ENCODE measurements at regions not wholly inside any gene's neighbourhood (a gene's known extent, or its start where the extent isn't known, plus 50 kb on each side); places are given as distances from the start of the nearest gene placed in this dataset.

- no peak for DNase-seq
- Mint-ChIP-seq H3K27ac (ENCODE audit: unreplicated experiment) (no peak overlapping the region), H3K4me1 (ENCODE audit: low read depth, unreplicated experiment) (peaks cover 5% of the 10 kb centered on the region), H3K27me3 (ENCODE audit: insufficient read depth, unreplicated experiment) (no peaks in the 10 kb centered on the region), H3K9me3 (ENCODE audit: unreplicated experiment) (no peaks in the 10 kb centered on the region), H3K4me3 (ENCODE audit: unreplicated experiment) (no peak overlapping the region), H3K36me3 (ENCODE audit: insufficient read depth, unreplicated experiment) (no peaks in the 10 kb centered on the region)
- Histone ChIP-seq H3K9me3 (no peaks in the 10 kb centered on the region), H3K36me3 (ENCODE audit: control insufficient read depth, insufficient read depth, low read length) (no peaks in the 10 kb centered on the region), H3K4me1 (peaks cover 15% of the 10 kb centered on the region), H3K4me3 (ENCODE audit: low read depth, low read length) (no peak overlapping the region), H3K27me3 (replicated peaks; ENCODE audit: control insufficient read depth, insufficient read depth, low read length) (no peaks in the 10 kb centered on the region)
- BruUV-seq (replicated peaks): no TSS peak
- intact Hi-C loops (cut with micrococcal nuclease; ENCODE audit: unreplicated experiment): no loop called here
- POLR2A ChIA-PET: no interaction called here
- no peak for TF ChIP-seq CTCF (IDR thresholded peaks at IDR 0.05; ENCODE audit: insufficient read depth in 1 of 2, low read depth in 1 of 2, low read length in 1 of 2, severe bottlenecking in 1 of 2, unreplicated experiment in 1 of 2)
- CTCF ChIA-PET: no interaction called here
Observed at GRCh38 chr5:100691085-100691484, 155.9 kb downstream of the FAM174A start.

GRCh38 chr5:100691548-100691947 lies 156.4 kb downstream of the FAM174A start:
- POLR2A ChIA-PET: no interaction called here
- Histone ChIP-seq H3K4me3 (ENCODE audit: low read depth, low read length) (no peak overlapping the region), H3K4me1 (peaks cover 15% of the 10 kb centered on the region), H3K36me3 (ENCODE audit: control insufficient read depth, insufficient read depth, low read length) (no peaks in the 10 kb centered on the region), H3K9me3 (no peaks in the 10 kb centered on the region), H3K27me3 (replicated peaks; ENCODE audit: control insufficient read depth, insufficient read depth, low read length) (no peaks in the 10 kb centered on the region)
- H3K27ac Mint-ChIP-seq (ENCODE audit: unreplicated experiment): no peak overlapping the region
- no peak for TF ChIP-seq CTCF (IDR thresholded peaks at IDR 0.05; ENCODE audit: insufficient read depth in 1 of 2, low read depth in 1 of 2, low read length in 1 of 2, severe bottlenecking in 1 of 2, unreplicated experiment in 1 of 2)
- CTCF ChIA-PET: no interaction called here
- no peaks in the 10 kb centered on the region for H3K9me3 Mint-ChIP-seq (ENCODE audit: unreplicated experiment)
- H3K4me3 Mint-ChIP-seq (ENCODE audit: unreplicated experiment): no peak overlapping the region
- no peak for DNase-seq
- BruUV-seq (replicated peaks): no TSS peak
- no peaks in the 10 kb centered on the region for H3K27me3 Mint-ChIP-seq (ENCODE audit: insufficient read depth, unreplicated experiment)
- intact Hi-C loops (cut with micrococcal nuclease; ENCODE audit: unreplicated experiment): no loop called here
- H3K4me1 Mint-ChIP-seq (ENCODE audit: low read depth, unreplicated experiment): peaks cover 5% of the 10 kb centered on the region
- no peaks in the 10 kb centered on the region for H3K36me3 Mint-ChIP-seq (ENCODE audit: insufficient read depth, unreplicated experiment)

- POLR2A ChIA-PET: no interaction called here
- Mint-ChIP-seq H3K36me3 (ENCODE audit: insufficient read depth, unreplicated experiment) (no peaks in the 10 kb centered on the region), H3K27me3 (ENCODE audit: insufficient read depth, unreplicated experiment) (no peaks in the 10 kb centered on the region), H3K4me3 (ENCODE audit: unreplicated experiment) (no peak overlapping the region), H3K9me3 (ENCODE audit: unreplicated experiment) (no peaks in the 10 kb centered on the region), H3K27ac (ENCODE audit: unreplicated experiment) (no peak overlapping the region), H3K4me1 (ENCODE audit: low read depth, unreplicated experiment) (peaks cover 5% of the 10 kb centered on the region)
- no peaks in the 10 kb centered on the region for H3K36me3 ChIP-seq (ENCODE audit: control insufficient read depth, insufficient read depth, low read length)
- H3K27me3 ChIP-seq (replicated peaks; ENCODE audit: control insufficient read depth, insufficient read depth, low read length): no peaks in the 10 kb centered on the region
- no peaks in the 10 kb centered on the region for H3K9me3 ChIP-seq
- no peak for DNase-seq
- H3K4me1 ChIP-seq: peaks cover 15% of the 10 kb centered on the region
- CTCF ChIA-PET: no interaction called here
- intact Hi-C loops (cut with micrococcal nuclease; ENCODE audit: unreplicated experiment): no loop called here
- BruUV-seq (replicated peaks): no TSS peak
- no peak overlapping the region for H3K4me3 ChIP-seq (ENCODE audit: low read depth, low read length)
- no peak for TF ChIP-seq CTCF (IDR thresholded peaks at IDR 0.05; ENCODE audit: insufficient read depth in 1 of 2, low read depth in 1 of 2, low read length in 1 of 2, severe bottlenecking in 1 of 2, unreplicated experiment in 1 of 2)
Observed at GRCh38 chr5:100693481-100693880, 158.3 kb downstream of the FAM174A start.
